ENCODE measurements at regions not wholly inside any gene's neighbourhood (a gene's known extent, or its start where the extent isn't known, plus 50 kb on each side); places are given as distances from the start of the nearest gene placed in this dataset.

DNA sequence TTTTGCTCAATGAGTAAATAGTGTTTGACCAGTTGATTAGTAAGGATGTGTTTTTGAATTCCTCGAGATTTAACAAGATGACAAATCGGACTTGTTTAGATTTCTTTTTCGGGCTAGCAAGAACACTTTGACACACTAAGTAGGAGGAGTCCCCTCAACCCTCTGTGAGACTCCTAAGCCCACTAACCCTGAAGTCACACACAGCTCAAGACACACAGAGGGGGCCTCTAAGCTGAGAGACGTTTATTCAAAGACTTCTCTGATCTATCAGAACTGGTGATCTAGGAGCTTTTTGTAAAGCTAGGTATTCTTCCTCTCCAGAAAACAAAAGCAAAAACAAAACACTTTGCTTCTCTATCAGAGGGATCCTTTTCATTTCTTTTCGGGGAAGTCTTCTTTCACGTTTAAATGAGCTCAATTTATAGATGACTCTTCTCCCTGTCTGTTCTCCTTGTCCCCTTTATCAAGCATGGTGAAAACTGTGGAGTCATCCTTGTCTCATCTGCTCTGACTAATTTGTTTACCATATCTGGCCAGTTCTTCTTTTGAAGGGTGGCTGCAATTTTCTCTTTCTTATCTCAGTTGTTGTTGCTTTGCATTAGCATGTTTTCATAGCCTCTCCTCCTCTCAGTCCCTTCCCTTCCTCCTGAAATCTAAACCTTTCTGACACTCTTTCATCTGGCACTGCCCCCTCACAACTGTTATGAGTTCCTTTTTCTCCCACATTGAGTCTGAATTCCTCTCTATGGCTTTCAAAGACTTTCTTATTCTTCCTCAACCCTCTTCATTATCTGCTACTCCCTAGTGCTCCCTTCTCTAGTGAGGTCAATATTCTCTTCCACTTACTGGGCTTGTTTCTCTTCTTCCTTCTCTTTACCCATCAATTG lies 68.5 kb upstream of the RAI14 start:
- H3K4me2 ChIP-seq, result peak overlapping the region; percentile 78
- ChIA-PET CTCF (interaction anchor here (0.7 to 0.8 kb wide), 2 partner anchors 54 to 100 kb away, joined by 4 to 5 read pairs; no protein-coding TSS in a partner anchor), POLR2A (ENCODE audit: unreplicated experiment) (interaction anchor here (0.5 to 1.2 kb wide), 12 partner anchors 10 to 756 kb away, joined by 3 to 8 read pairs (median 4); partner anchors contain the start of gene TTC23L)
- H3K79me2 ChIP-seq (ENCODE audit: low read depth), result peaks cover 11% of the 10 kb centered on the region; the same call in 1 of the 2 replicates
- peak overlapping the region; percentile 97 for H3K27ac ChIP-seq
- no peaks in the 10 kb centered on the region for H4K20me1 ChIP-seq (ENCODE audit: insufficient read depth)
- peaks cover 76% of the 10 kb centered on the region for H3K4me1 ChIP-seq (replicated peaks; ENCODE audit: insufficient read depth)
- TSS peak; percentile 10 for BruUV-seq (replicated peaks)
- peak overlapping the region; percentile 59 for H2AFZ ChIP-seq
- H3K9me3 ChIP-seq (ENCODE audit: insufficient read depth, low read depth), result no peaks in the 10 kb centered on the region; the same call in 1 of the 2 replicates
- intact Hi-C loops (cut with micrococcal nuclease; ENCODE audit: unreplicated experiment), result loop anchor here (5.0 kb wide), 1 partner anchor 330 kb away; the partner anchor contains the start of genes BRIX1 and RAD1
- DNase-seq, result peak in 1 of 2 experiments; percentile 86
- TF ChIP-seq, protein P1, sequence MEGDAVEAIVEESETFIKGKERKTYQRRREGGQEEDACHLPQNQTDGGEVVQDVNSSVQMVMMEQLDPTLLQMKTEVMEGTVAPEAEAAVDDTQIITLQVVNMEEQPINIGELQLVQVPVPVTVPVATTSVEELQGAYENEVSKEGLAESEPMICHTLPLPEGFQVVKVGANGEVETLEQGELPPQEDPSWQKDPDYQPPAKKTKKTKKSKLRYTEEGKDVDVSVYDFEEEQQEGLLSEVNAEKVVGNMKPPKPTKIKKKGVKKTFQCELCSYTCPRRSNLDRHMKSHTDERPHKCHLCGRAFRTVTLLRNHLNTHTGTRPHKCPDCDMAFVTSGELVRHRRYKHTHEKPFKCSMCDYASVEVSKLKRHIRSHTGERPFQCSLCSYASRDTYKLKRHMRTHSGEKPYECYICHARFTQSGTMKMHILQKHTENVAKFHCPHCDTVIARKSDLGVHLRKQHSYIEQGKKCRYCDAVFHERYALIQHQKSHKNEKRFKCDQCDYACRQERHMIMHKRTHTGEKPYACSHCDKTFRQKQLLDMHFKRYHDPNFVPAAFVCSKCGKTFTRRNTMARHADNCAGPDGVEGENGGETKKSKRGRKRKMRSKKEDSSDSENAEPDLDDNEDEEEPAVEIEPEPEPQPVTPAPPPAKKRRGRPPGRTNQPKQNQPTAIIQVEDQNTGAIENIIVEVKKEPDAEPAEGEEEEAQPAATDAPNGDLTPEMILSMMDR (conservative IDR thresholded peaks at IDR 0.05), result no peak
- TF ChIP-seq EZH2 (IDR thresholded peaks at IDR 0.05; ENCODE audit: low read depth), result no peak
- H3K27me3 ChIP-seq (ENCODE audit: insufficient read depth, low read depth), result no peaks in the 10 kb centered on the region
- no peaks in the 10 kb centered on the region for H3K9me2 ChIP-seq (ENCODE audit: insufficient read depth)
- H3K4me3 ChIP-seq, result peak overlapping the region; percentile 51
- H3F3A ChIP-seq (ENCODE audit: insufficient read depth, low read depth), result peaks cover 55% of the 10 kb centered on the region
- H3K36me3 ChIP-seq (ENCODE audit: low read depth), result no peaks in the 10 kb centered on the region

DNA sequence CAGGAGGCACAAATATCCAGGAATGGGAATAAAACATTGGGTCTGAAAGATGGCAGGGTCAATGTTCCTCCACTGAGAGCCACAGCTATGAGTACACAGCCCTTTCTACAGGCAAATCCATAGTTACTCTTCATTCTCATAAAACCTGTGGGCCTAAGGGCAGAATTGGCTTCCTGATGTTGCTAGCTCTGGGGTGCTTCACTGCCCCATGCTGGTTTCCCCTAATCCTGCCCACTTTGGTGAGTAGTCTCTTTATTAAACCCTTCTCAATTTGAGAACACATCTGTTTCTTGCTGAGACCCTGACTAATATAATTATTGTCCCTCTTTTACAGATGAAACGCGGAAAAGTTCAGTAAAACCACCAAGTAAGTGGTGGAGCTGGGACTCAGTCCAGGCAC lies 66.3 kb upstream of the RAI14 start:
- H3K27ac ChIP-seq, result peak overlapping the region; percentile 97
- no peaks in the 10 kb centered on the region for H3K9me2 ChIP-seq (ENCODE audit: insufficient read depth)
- no peak overlapping the region for H3K4me3 ChIP-seq
- BruUV-seq (replicated peaks), result no TSS peak
- no peak for TF ChIP-seq EZH2 (IDR thresholded peaks at IDR 0.05; ENCODE audit: low read depth)
- TF ChIP-seq, protein P1 (conservative IDR thresholded peaks at IDR 0.05), result no peak
- no peak overlapping the region for H2AFZ ChIP-seq
- ChIA-PET CTCF (interaction anchor here (1.6 kb wide), 1 partner anchor 9 kb away, joined by 6 read pairs; no protein-coding TSS in a partner anchor), POLR2A (ENCODE audit: unreplicated experiment) (interaction anchor here (0.7 kb wide), 1 partner anchor 8 kb away, joined by 4 read pairs; no protein-coding TSS in a partner anchor)
- H3K36me3 ChIP-seq (ENCODE audit: low read depth), result no peaks in the 10 kb centered on the region
- H3F3A ChIP-seq (ENCODE audit: insufficient read depth, low read depth), result peaks cover 49% of the 10 kb centered on the region
- peaks cover 11% of the 10 kb centered on the region; the same call in 1 of the 2 replicates for H3K79me2 ChIP-seq (ENCODE audit: low read depth)
- no peaks in the 10 kb centered on the region for H4K20me1 ChIP-seq (ENCODE audit: insufficient read depth)
- H3K4me2 ChIP-seq, result peak overlapping the region; percentile 78; the same call in 1 of the 2 replicates
- no peaks in the 10 kb centered on the region; the same call in 1 of the 2 replicates for H3K9me3 ChIP-seq (ENCODE audit: insufficient read depth, low read depth)
- intact Hi-C loops (cut with micrococcal nuclease; ENCODE audit: unreplicated experiment), result loop anchor here (5.0 kb wide), 1 partner anchor 327 kb away; the partner anchor contains the start of genes BRIX1 and RAD1
- H3K4me1 ChIP-seq (replicated peaks; ENCODE audit: insufficient read depth), result peaks cover 54% of the 10 kb centered on the region
- DNase-seq, result no peak
- no peaks in the 10 kb centered on the region for H3K27me3 ChIP-seq (ENCODE audit: insufficient read depth, low read depth)

DNA sequence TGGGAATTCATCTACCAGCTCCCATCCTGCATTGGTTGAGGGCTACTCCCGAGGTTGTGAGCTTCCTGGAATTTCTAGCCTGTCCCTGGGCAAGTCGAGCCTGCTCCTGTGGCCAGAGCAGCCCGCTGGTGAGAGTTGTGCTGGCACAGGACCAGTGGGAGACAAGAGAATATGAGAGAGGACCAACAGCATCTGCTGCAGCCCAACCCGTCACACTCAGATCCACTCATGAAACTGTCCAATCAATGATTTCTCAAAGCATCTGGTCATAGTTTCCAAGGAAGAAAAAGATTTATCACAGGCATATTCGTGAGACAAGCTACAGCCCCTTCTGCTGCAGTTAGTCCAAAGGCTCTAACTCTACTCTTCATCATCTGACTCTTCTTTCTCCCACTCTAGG lies 64.4 kb upstream of the RAI14 start:
- Histone ChIP-seq H4K20me1 (ENCODE audit: insufficient read depth) (no peaks in the 10 kb centered on the region), H3K4me3 (no peak overlapping the region), H2AFZ (no peak overlapping the region), H3K27me3 (ENCODE audit: insufficient read depth, low read depth) (no peaks in the 10 kb centered on the region), H3K4me1 (replicated peaks; ENCODE audit: insufficient read depth) (peaks cover 40% of the 10 kb centered on the region), H3K27ac (no peak overlapping the region), H3K36me3 (ENCODE audit: low read depth) (no peaks in the 10 kb centered on the region), H3K4me2 (no peak overlapping the region), H3K9me3 (ENCODE audit: insufficient read depth, low read depth) (no peaks in the 10 kb centered on the region; the same call in 1 of the 2 replicates), H3K79me2 (ENCODE audit: low read depth) (peaks cover 11% of the 10 kb centered on the region; the same call in 1 of the 2 replicates), H3K9me2 (ENCODE audit: insufficient read depth) (no peaks in the 10 kb centered on the region), H3F3A (ENCODE audit: insufficient read depth, low read depth) (peaks cover 30% of the 10 kb centered on the region)
- TF ChIP-seq EZH2 (IDR thresholded peaks at IDR 0.05; ENCODE audit: low read depth), result no peak
- TF ChIP-seq, protein P1 (conservative IDR thresholded peaks at IDR 0.05), result no peak
- ChIA-PET CTCF (no interaction called here), POLR2A (ENCODE audit: unreplicated experiment) (interaction anchor here (0.6 kb wide), 1 partner anchor 338 kb away, joined by 4 read pairs; no protein-coding TSS in a partner anchor)
- BruUV-seq (replicated peaks), result no TSS peak
- no peak for DNase-seq
- intact Hi-C loops (cut with micrococcal nuclease; ENCODE audit: unreplicated experiment), result no loop called here

All from PC-9 (cell line).